ENCODE measurements at regions not wholly inside any gene's neighbourhood (a gene's known extent, or its start where the extent isn't known, plus 50 kb on each side); places are given as distances from the start of the nearest gene placed in this dataset.

GRCh38 chr12:107229827-107230226 lies 136.5 kb upstream of the CRY1 start:
- no peaks in the 10 kb centered on the region for H3K79me2 ChIP-seq (ENCODE audit: control insufficient read depth, insufficient read depth, low read length)
- H3K4me3 ChIP-seq (replicated peaks in 1 of 4; ENCODE audit: control extremely low read depth in 1 of 4, insufficient read depth in 1 of 4, low read depth in 3 of 4, low read length in 4 of 4) = no peak overlapping the region
- H3K9me3 ChIP-seq (ENCODE audit: control insufficient read depth, insufficient read depth, low read depth, low read length) = no peaks in the 10 kb centered on the region
- H3K36me3 ChIP-seq (ENCODE audit: control insufficient read depth, insufficient read depth, low read length) = no peaks in the 10 kb centered on the region
- no peak overlapping the region for H2AFZ ChIP-seq (ENCODE audit: low read length)
- TF ChIP-seq CTCF (conservative IDR thresholded peaks at IDR 0.05 in 1 of 2, IDR thresholded peaks at IDR 0.05 in 1 of 2; ENCODE audit: low read depth in 1 of 2, low read length in 2 of 2) (no peak), EZH2 (IDR thresholded peaks at IDR 0.05; ENCODE audit: low read length, missing control alignments) (no peak)
- no peak overlapping the region for H3K4me2 ChIP-seq (ENCODE audit: extremely low read depth, insufficient read depth, low read length)
- no peaks in the 10 kb centered on the region for H3K4me1 ChIP-seq (ENCODE audit: control insufficient read depth, extremely low read depth, insufficient read depth, low read length)
- H4K20me1 ChIP-seq (ENCODE audit: control insufficient read depth, extremely low read depth, insufficient read depth, low read length) = no peaks in the 10 kb centered on the region
- no peak overlapping the region for H3K27ac ChIP-seq (ENCODE audit: insufficient read depth, low read length)
- no peak for DNase-seq (ENCODE audit: low read depth in 2 of 2)
- no peak overlapping the region for H3K9ac ChIP-seq (ENCODE audit: insufficient read depth, low read length)
- no peaks in the 10 kb centered on the region for H3K27me3 ChIP-seq (ENCODE audit: control insufficient read depth, insufficient read depth, low read length)

- Histone ChIP-seq H3K4me1 (ENCODE audit: control insufficient read depth, extremely low read depth, insufficient read depth, low read length) (no peaks in the 10 kb centered on the region), H3K4me2 (ENCODE audit: extremely low read depth, insufficient read depth, low read length) (no peak overlapping the region), H3K27ac (ENCODE audit: insufficient read depth, low read length) (no peak overlapping the region), H4K20me1 (ENCODE audit: control insufficient read depth, extremely low read depth, insufficient read depth, low read length) (no peaks in the 10 kb centered on the region), H3K9ac (ENCODE audit: insufficient read depth, low read length) (no peak overlapping the region), H3K79me2 (ENCODE audit: control insufficient read depth, insufficient read depth, low read length) (no peaks in the 10 kb centered on the region), H2AFZ (ENCODE audit: low read length) (no peak overlapping the region), H3K36me3 (ENCODE audit: control insufficient read depth, insufficient read depth, low read length) (no peaks in the 10 kb centered on the region), H3K4me3 (replicated peaks in 1 of 4; ENCODE audit: control extremely low read depth in 1 of 4, insufficient read depth in 1 of 4, low read depth in 3 of 4, low read length in 4 of 4) (no peak overlapping the region), H3K27me3 (ENCODE audit: control insufficient read depth, insufficient read depth, low read length) (no peaks in the 10 kb centered on the region), H3K9me3 (ENCODE audit: control insufficient read depth, insufficient read depth, low read depth, low read length) (no peaks in the 10 kb centered on the region)
- no peak for DNase-seq (ENCODE audit: low read depth in 2 of 2)
- TF ChIP-seq EZH2 (IDR thresholded peaks at IDR 0.05; ENCODE audit: low read length, missing control alignments) (no peak), CTCF (conservative IDR thresholded peaks at IDR 0.05 in 1 of 2, IDR thresholded peaks at IDR 0.05 in 1 of 2; ENCODE audit: low read depth in 1 of 2, low read length in 2 of 2) (no peak)
Observed at GRCh38 chr12:107231303-107231702, 138.0 kb upstream of the CRY1 start.

GRCh38 chr12:107233551-107233950 lies 140.2 kb upstream of the CRY1 start:
- DNase-seq (ENCODE audit: low read depth in 2 of 2) = no peak
- Histone ChIP-seq H3K27ac (ENCODE audit: insufficient read depth, low read length) (no peak overlapping the region), H3K4me2 (ENCODE audit: extremely low read depth, insufficient read depth, low read length) (no peak overlapping the region), H3K4me3 (replicated peaks in 1 of 4; ENCODE audit: control extremely low read depth in 1 of 4, insufficient read depth in 1 of 4, low read depth in 3 of 4, low read length in 4 of 4) (no peak overlapping the region), H3K4me1 (ENCODE audit: control insufficient read depth, extremely low read depth, insufficient read depth, low read length) (no peaks in the 10 kb centered on the region), H3K36me3 (ENCODE audit: control insufficient read depth, insufficient read depth, low read length) (no peaks in the 10 kb centered on the region), H3K9me3 (ENCODE audit: control insufficient read depth, insufficient read depth, low read depth, low read length) (no peaks in the 10 kb centered on the region), H4K20me1 (ENCODE audit: control insufficient read depth, extremely low read depth, insufficient read depth, low read length) (no peaks in the 10 kb centered on the region), H3K79me2 (ENCODE audit: control insufficient read depth, insufficient read depth, low read length) (no peaks in the 10 kb centered on the region), H3K27me3 (ENCODE audit: control insufficient read depth, insufficient read depth, low read length) (no peaks in the 10 kb centered on the region), H2AFZ (ENCODE audit: low read length) (no peak overlapping the region), H3K9ac (ENCODE audit: insufficient read depth, low read length) (no peak overlapping the region)
- no peak for TF ChIP-seq CTCF (conservative IDR thresholded peaks at IDR 0.05 in 1 of 2, IDR thresholded peaks at IDR 0.05 in 1 of 2; ENCODE audit: low read depth in 1 of 2, low read length in 2 of 2)
- TF ChIP-seq EZH2 (IDR thresholded peaks at IDR 0.05; ENCODE audit: low read length, missing control alignments) = no peak

All from fibroblast of lung (primary cell).